PC-3 (cell line): ENCODE measurements at regions not wholly inside any gene's neighbourhood (a gene's known extent, or its start where the extent isn't known, plus 50 kb on each side); places are given as distances from the start of the nearest gene placed in this dataset.

Experiments
- ATAC-seq: fragments of 200-7000 bp; cut with Tn5 transposase; 2 replicates; pipeline ENCODE4 v1.9.1; 2020; ENCODE audit warnings: mild to moderate bottlenecking, moderate library complexity
- BruUV-seq: library from RNA; stranded (reverse); fragments of 400-500 nt; replicated peaks from 2 replicates; lab custom pipeline; 2021; lab: Mats Ljungman, UMichigan
- CTCF ChIA-PET: fragments of 300-600 bp; sonication (Branson Sonifier 250); formaldehyde crosslinking; loops from one replicate; lab custom pipeline; 2022; ENCODE audit warnings: antibody characterized with exemption; lab: Charles Lee
- POLR2A ChIA-PET: fragments of 300-600 bp; sonication (Branson Sonifier 250); formaldehyde crosslinking; loops from one replicate; lab custom pipeline; 2022; ENCODE audit warnings: antibody characterized with exemption; ENCODE audit not compliant: unreplicated experiment; lab: Charles Lee
- DNase-seq: peaks from one replicate; pipeline ENCODE4 v3.0.0-alpha.2; 2015
- H2AFZ ChIP-seq: fragments of 300-600 bp; sonication (generic); 2 replicates; pipeline ENCODE4 v1.6.0; 2016; ENCODE audit warnings: antibody characterized with exemption, low read length
- H3F3A ChIP-seq: fragments of 300-600 bp; sonication (generic); one replicate; pipeline ENCODE4 v1.6.0; 2017; ENCODE audit warnings: antibody characterized with exemption, low read length, control low read depth, mild to moderate bottlenecking; ENCODE audit not compliant: unreplicated experiment
- H3K27ac ChIP-seq: fragments of 300-600 bp; sonication (generic); 2 replicates; pipeline ENCODE4 v1.5.1; 2016; ENCODE audit warnings: mild to moderate bottlenecking, low read length
- H3K27me3 ChIP-seq: fragments of 300-600 bp; sonication (generic); 2 replicates; pipeline ENCODE4 v1.6.1; 2016; ENCODE audit warnings: low read length, mixed read lengths
- H3K36me3 ChIP-seq: fragments of 300-600 bp; sonication (generic); 2 replicates; pipeline ENCODE4 v1.6.1; 2016; ENCODE audit warnings: low read depth, mixed run types, low read length, mixed read lengths
- H3K4me1 ChIP-seq: fragments of 300-600 bp; sonication (generic); 2 replicates; pipeline ENCODE4 v1.5.1; 2016; ENCODE audit warnings: low read length; ENCODE audit not compliant: insufficient read depth
- H3K4me2 ChIP-seq: fragments of 300-600 bp; sonication (generic); 2 replicates; pipeline ENCODE4 v1.6.0; 2016; ENCODE audit warnings: low read length
- H3K4me3 ChIP-seq: fragments of 300-600 bp; sonication (generic); 2 replicates; pipeline ENCODE4 v1.5.1; 2016; ENCODE audit warnings: mild to moderate bottlenecking, low read length, mixed read lengths
- H3K79me2 ChIP-seq: fragments of 300-600 bp; sonication (generic); 2 replicates; pipeline ENCODE4 v1.6.1; 2017; ENCODE audit warnings: low read length, mixed read lengths
- H3K9ac ChIP-seq: fragments of 300-600 bp; sonication (generic); 2 replicates; pipeline ENCODE4 v1.6.0; 2016; ENCODE audit warnings: mild to moderate bottlenecking, low read length
- H3K9me2 ChIP-seq: fragments of 300-600 bp; sonication (generic); replicated peaks from 2 replicates; pipeline ENCODE4 v1.6.1; 2016; ENCODE audit warnings: mixed run types, low read length, mixed read lengths
- H3K9me3 ChIP-seq: fragments of 300-600 bp; sonication (generic); 2 replicates; pipeline ENCODE4 v1.6.1; 2016; ENCODE audit warnings: low read length, mixed read lengths
- H4K20me1 ChIP-seq: fragments of 300-600 bp; sonication (generic); 2 replicates; pipeline ENCODE4 v1.6.1; 2016; ENCODE audit warnings: low read length, mixed read lengths
- EZH2 ChIP-seq: fragments of 300-600 bp; sonication (generic); IDR thresholded peaks from one replicate; pipeline ENCODE4 v1.6.1; 2017; ENCODE audit warnings: antibody characterized with exemption, mild to moderate bottlenecking, low read length; ENCODE audit not compliant: unreplicated experiment
- EZH2phosphoT487 ChIP-seq: fragments of 300-600 bp; sonication (generic); IDR thresholded peaks from 2 replicates; pipeline ENCODE4 v1.6.1; 2018; ENCODE audit warnings: mild to moderate bottlenecking, antibody characterized with exemption, low read length, borderline replicate concordance
- intact Hi-C: fragments of 100-400 bp; cut with micrococcal nuclease; formaldehyde crosslinking; loops from 2 replicates; pipeline ENCODE4 v1.9.0; 2023
- TF ChIP-seq, protein P1 (sequence below): fragments of 300-600 bp; sonication (generic); conservative IDR thresholded peaks from 2 replicates; pipeline ENCODE4 v1.5.1; 2017; ENCODE audit warnings: antibody characterized with exemption, low read depth, mild to moderate bottlenecking, low read length

DNA sequence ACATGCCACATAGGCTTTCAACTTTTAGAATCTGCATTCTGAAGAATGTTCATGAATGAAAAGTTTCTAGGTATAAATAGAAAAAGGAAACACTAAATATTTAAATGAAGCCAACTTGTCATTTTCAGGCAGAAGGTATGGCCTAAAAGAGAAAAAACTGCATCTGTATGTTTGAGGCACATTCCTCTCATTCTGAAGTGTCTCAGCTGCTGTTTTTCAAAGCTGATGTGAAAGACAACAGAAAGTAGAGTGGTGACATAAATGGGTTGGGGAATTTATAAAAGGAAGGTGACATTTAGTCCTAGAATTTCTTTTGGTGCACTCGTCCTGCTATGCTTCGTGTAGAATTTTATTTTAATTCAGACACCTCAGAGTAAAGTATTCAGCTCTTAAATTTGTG lies 539.6 kb upstream of the SLITRK5 start:
- Histone ChIP-seq H3K27ac (no peak overlapping the region), H4K20me1 (no peaks in the 10 kb centered on the region), H3K79me2 (no peaks in the 10 kb centered on the region), H3K36me3 (no peaks in the 10 kb centered on the region), H3K9me2 (no peaks in the 10 kb centered on the region), H2AFZ (no peak overlapping the region), H3K9me3 (no peaks in the 10 kb centered on the region), H3K27me3 (no peaks in the 10 kb centered on the region), H3F3A (no peaks in the 10 kb centered on the region), H3K4me3 (no peak overlapping the region), H3K4me1 (no peaks in the 10 kb centered on the region), H3K4me2 (no peak overlapping the region), H3K9ac (no peak overlapping the region)
- intact Hi-C loops = no loop called here
- no peak for TF ChIP-seq EZH2phosphoT487
- TF ChIP-seq, protein P1, sequence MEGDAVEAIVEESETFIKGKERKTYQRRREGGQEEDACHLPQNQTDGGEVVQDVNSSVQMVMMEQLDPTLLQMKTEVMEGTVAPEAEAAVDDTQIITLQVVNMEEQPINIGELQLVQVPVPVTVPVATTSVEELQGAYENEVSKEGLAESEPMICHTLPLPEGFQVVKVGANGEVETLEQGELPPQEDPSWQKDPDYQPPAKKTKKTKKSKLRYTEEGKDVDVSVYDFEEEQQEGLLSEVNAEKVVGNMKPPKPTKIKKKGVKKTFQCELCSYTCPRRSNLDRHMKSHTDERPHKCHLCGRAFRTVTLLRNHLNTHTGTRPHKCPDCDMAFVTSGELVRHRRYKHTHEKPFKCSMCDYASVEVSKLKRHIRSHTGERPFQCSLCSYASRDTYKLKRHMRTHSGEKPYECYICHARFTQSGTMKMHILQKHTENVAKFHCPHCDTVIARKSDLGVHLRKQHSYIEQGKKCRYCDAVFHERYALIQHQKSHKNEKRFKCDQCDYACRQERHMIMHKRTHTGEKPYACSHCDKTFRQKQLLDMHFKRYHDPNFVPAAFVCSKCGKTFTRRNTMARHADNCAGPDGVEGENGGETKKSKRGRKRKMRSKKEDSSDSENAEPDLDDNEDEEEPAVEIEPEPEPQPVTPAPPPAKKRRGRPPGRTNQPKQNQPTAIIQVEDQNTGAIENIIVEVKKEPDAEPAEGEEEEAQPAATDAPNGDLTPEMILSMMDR = no peak
- no peak for TF ChIP-seq EZH2
- no peak for DNase-seq
- ChIA-PET POLR2A (no interaction called here), CTCF (no interaction called here)
- BruUV-seq = no TSS peak
- no peak for ATAC-seq

DNA sequence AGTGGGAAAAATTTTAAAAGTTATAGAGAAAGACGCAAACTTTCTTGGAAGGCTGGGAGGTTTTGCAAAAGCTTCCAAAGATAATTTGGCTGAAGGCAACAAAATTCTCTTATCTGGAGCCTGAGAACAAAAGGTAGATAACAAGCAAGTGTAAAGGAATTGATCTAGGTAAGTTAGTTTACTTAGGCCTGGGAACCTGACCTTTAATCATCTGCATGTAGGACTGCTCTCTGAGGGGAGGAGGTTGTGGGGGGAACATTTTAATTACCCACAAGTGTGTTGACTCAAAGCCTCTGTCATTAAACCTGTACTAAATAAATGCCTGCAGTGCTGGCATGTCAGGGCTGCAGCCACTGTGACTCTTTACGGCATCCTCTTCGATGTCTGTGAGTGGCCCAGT lies 532.3 kb upstream of the SLITRK5 start:
- Histone ChIP-seq H3K4me1 (no peaks in the 10 kb centered on the region), H3K36me3 (no peaks in the 10 kb centered on the region), H3K27me3 (no peaks in the 10 kb centered on the region), H2AFZ (no peak overlapping the region), H3F3A (no peaks in the 10 kb centered on the region), H3K4me2 (no peak overlapping the region), H3K9me2 (no peaks in the 10 kb centered on the region), H3K4me3 (no peak overlapping the region), H3K9ac (no peak overlapping the region), H3K27ac (no peak overlapping the region), H3K79me2 (no peaks in the 10 kb centered on the region), H3K9me3 (no peaks in the 10 kb centered on the region), H4K20me1 (no peaks in the 10 kb centered on the region)
- ChIA-PET POLR2A (no interaction called here), CTCF (no interaction called here)
- ATAC-seq (no peak), DNase-seq (no peak)
- no peak for TF ChIP-seq EZH2phosphoT487
- TF ChIP-seq EZH2 = no peak
- TF ChIP-seq, protein P1 = no peak
- intact Hi-C loops = no loop called here
- BruUV-seq = no TSS peak

DNA sequence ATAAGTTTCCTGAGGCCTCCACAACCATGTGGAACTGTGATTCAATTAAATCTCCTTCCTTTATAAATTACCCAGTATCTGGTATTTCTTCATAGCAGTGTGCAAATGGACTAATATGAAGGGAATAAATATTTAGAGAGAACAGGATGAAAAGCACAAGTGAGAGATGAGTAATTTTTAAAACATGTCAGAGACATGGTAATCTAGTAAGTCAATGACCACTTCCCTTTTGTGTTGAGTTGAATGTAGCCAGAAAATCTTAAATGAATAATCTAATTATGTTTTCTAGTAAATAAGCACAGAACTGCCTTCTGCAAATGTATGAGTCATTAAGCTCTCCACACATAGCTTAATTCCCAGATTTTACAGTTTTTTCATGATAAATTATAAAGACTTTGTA lies 524.1 kb upstream of the SLITRK5 start:
- H3K27ac ChIP-seq = no peak overlapping the region
- no TSS peak for BruUV-seq
- H3K4me1 ChIP-seq = no peaks in the 10 kb centered on the region
- H3K9me3 ChIP-seq = no peaks in the 10 kb centered on the region
- no peak overlapping the region for H3K4me2 ChIP-seq
- H3K27me3 ChIP-seq = no peaks in the 10 kb centered on the region
- H3K4me3 ChIP-seq = no peak overlapping the region
- no peaks in the 10 kb centered on the region for H4K20me1 ChIP-seq
- H3F3A ChIP-seq = no peaks in the 10 kb centered on the region
- no peak overlapping the region for H2AFZ ChIP-seq
- intact Hi-C loops = no loop called here
- POLR2A ChIA-PET = no interaction called here
- DNase-seq = peak; percentile 1
- peak; percentile 35 for ATAC-seq
- TF ChIP-seq EZH2phosphoT487 = no peak
- TF ChIP-seq, protein P1 = no peak
- TF ChIP-seq EZH2 = no peak
- no peaks in the 10 kb centered on the region for H3K9me2 ChIP-seq
- H3K9ac ChIP-seq = no peak overlapping the region
- H3K36me3 ChIP-seq = no peaks in the 10 kb centered on the region
- no peaks in the 10 kb centered on the region for H3K79me2 ChIP-seq
- CTCF ChIA-PET = no interaction called here
